A673 (cell line): ENCODE measurements at regions not wholly inside any gene's neighbourhood (a gene's known extent, or its start where the extent isn't known, plus 50 kb on each side); places are given as distances from the start of the nearest gene placed in this dataset.

Source experiments
- CTCF ChIP-seq: fragments of 300-800, 200-600 bp; sonication (generic); conservative IDR thresholded peaks from 2 replicates; pipeline ENCODE4 v1.5.1; 2017; ENCODE audit warnings: low read depth, mild to moderate bottlenecking, antibody characterized with exemption, low read length, moderate library complexity, mixed read lengths
- EZH2 ChIP-seq: fragments of 200-600 bp; sonication (generic); IDR thresholded peaks from 2 replicates; pipeline ENCODE4 v1.6.1; 2017; ENCODE audit warnings: borderline replicate concordance, low read depth, mild to moderate bottlenecking, mixed read lengths, antibody characterized with exemption, low read length; ENCODE audit not compliant: poor library complexity, severe bottlenecking

DNA sequence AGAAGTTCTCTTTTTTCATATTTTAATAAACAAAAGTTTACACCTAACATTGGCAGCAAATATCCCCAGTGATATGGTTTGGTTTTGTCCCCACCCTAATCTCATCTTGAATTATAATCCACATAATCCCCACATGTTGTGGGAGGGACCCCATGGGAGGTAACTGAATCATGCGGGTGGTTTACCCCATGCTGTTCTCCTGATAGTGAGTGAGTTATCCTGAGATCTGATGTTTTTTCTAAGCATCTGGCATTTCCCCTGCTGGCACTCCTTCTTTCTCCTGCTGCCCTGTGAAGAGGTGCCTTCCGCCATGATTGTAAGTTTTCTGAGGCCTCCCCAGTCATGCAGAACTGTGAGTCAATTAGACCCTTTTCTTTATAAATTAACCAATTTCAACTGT is 214.7 kb downstream of the SLITRK1 start:
- TF ChIP-seq CTCF (no peak), EZH2 (no peak)
